Natural killer cell (primary cell): ENCODE measurements at regions not wholly inside any gene's neighbourhood (a gene's known extent, or its start where the extent isn't known, plus 50 kb on each side); places are given as distances from the start of the nearest gene placed in this dataset.

Experiments used
- ATAC-seq, 3 donors: fragments of 150-1000 bp in 2 of 3; fragments of 200-7000 bp in 1 of 3; cut with Tn5 transposase; 1 replicate in 1 of 3; 2 replicates in 2 of 3; pipeline ENCODE4 v1.10.0; 2021; ENCODE audit warnings: mild to moderate bottlenecking in 2 of 3, moderate library complexity in 2 of 3
- DNase-seq, 2 donors: peaks; one replicate each; pipeline versions ENCODE4 v3.0.0 to v3.0.0-alpha.2; 2013 to 2021; ENCODE audit warnings: mixed read lengths in 1 of 2
- H3K27ac ChIP-seq: one replicate; pipeline ENCODE4 v1.5.1; 2013; ENCODE audit warnings: mild to moderate bottlenecking, low read length
- H3K27me3 ChIP-seq: one replicate; pipeline ENCODE4 v1.6.1; 2013; ENCODE audit warnings: low read length; ENCODE audit not compliant: control insufficient read depth, insufficient read depth
- H3K36me3 ChIP-seq: one replicate; pipeline ENCODE4 v1.6.1; 2013; ENCODE audit warnings: low read length; ENCODE audit not compliant: control insufficient read depth, insufficient read depth
- H3K4me1 ChIP-seq: one replicate; pipeline ENCODE4 v1.6.1; 2013; ENCODE audit warnings: low read length; ENCODE audit not compliant: control insufficient read depth, insufficient read depth
- H3K4me3 ChIP-seq: one replicate; pipeline ENCODE4 v1.5.1; 2013; ENCODE audit warnings: low read length
- H3K9me3 ChIP-seq: one replicate; pipeline ENCODE4 v1.6.1; 2013; ENCODE audit warnings: low read length; ENCODE audit not compliant: control insufficient read depth, insufficient read depth
- H3K27ac Mint-ChIP-seq, 2 donors: one replicate each; pipeline ENCODE4 v1.8.0; 2022; ENCODE audit warnings: mild to moderate bottlenecking in 2 of 2, mixed read lengths in 2 of 2, moderate library complexity in 1 of 2
- H3K27me3 Mint-ChIP-seq, 2 donors: one replicate each; pipeline ENCODE4 v1.8.0; 2022; ENCODE audit warnings: low read depth in 2 of 2, mixed read lengths in 2 of 2
- H3K36me3 Mint-ChIP-seq: one replicate; pipeline ENCODE4 v1.8.0; 2022; ENCODE audit warnings: mixed read lengths
- H3K4me1 Mint-ChIP-seq, 2 donors: one replicate each; pipeline ENCODE4 v1.8.0; 2022; ENCODE audit warnings: mixed read lengths in 2 of 2
- H3K4me3 Mint-ChIP-seq: one replicate; pipeline ENCODE4 v1.8.0; 2022; ENCODE audit warnings: mild to moderate bottlenecking, moderate library complexity, mixed read lengths
- H3K9me3 Mint-ChIP-seq, 2 donors: one replicate each; pipeline ENCODE4 v1.8.0; 2022; ENCODE audit warnings: mixed read lengths in 2 of 2
- WGBS: methylation state at CpG from one replicate; pipeline ENCODE4 v1.1.7; 2013; ENCODE audit warnings: missing lambda C conversion rate; ENCODE audit not compliant: insufficient coverage; 5-methylcytosine and 5-hydroxymethylcytosine counted together
- intact Hi-C: fragments of 100-400 bp; cut with micrococcal nuclease; formaldehyde crosslinking; loops from one replicate; pipeline ENCODE4 v1.14.2; 2022
- TF ChIP-seq, protein P1 (sequence below): fragments of 200-600 bp; IDR thresholded peaks from one replicate; pipeline ENCODE4 v1.8.0; 2022; ENCODE audit warnings: antibody characterized with exemption

DNA sequence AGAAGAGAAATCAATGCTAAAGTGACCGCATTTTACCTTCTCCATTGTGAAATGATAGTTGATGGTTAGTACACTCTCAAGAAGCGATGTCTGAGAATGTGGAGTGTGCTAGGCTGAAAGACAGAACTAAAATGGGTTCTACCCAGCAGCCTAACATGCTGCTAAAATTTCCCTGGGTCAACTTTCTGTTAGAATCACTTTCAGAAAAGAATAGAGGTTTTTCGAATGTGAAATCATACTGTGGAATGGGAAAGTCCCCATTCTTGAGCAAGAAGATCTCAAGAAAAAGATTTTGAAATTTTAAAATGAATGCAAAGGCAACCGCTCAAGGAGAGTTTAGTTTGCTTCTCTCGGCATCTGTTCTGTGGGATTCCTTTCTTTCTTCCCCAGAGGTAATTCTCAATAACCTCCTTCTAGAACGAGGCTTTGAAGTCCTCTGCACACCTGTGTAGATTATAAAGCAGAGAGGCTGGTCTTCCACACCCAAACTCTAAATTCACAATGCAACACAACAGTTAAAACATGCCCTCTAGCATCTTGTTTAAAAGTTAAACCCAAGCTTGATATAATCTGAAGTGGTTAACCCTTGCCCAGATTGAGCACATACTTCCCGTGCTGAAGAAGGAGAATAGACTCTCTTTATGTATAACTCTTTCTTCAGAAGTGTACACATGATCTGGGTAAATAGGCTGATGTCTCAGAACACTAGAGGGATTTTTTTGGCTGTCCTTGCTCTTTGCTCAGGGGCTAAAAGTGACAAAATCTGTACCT, 208.7 kb upstream of the KLF3 start:
- intact Hi-C loops, result no loop called here
- TF ChIP-seq, protein P1, sequence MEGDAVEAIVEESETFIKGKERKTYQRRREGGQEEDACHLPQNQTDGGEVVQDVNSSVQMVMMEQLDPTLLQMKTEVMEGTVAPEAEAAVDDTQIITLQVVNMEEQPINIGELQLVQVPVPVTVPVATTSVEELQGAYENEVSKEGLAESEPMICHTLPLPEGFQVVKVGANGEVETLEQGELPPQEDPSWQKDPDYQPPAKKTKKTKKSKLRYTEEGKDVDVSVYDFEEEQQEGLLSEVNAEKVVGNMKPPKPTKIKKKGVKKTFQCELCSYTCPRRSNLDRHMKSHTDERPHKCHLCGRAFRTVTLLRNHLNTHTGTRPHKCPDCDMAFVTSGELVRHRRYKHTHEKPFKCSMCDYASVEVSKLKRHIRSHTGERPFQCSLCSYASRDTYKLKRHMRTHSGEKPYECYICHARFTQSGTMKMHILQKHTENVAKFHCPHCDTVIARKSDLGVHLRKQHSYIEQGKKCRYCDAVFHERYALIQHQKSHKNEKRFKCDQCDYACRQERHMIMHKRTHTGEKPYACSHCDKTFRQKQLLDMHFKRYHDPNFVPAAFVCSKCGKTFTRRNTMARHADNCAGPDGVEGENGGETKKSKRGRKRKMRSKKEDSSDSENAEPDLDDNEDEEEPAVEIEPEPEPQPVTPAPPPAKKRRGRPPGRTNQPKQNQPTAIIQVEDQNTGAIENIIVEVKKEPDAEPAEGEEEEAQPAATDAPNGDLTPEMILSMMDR, result no peak
- no peaks in the 10 kb centered on the region for H3K36me3 ChIP-seq
- H3K27ac ChIP-seq, result no peak overlapping the region
- no peak overlapping the region for H3K4me3 Mint-ChIP-seq
- no peaks in the 10 kb centered on the region for H3K9me3 Mint-ChIP-seq
- peak in 1 of 2 donors; percentile 40 for DNase-seq
- H3K4me3 ChIP-seq, result no peak overlapping the region
- peak overlapping the region in 1 of 2 donors; percentile 44 for H3K27ac Mint-ChIP-seq
- no peaks in the 10 kb centered on the region for H3K4me1 ChIP-seq
- H3K9me3 ChIP-seq, result no peaks in the 10 kb centered on the region
- H3K27me3 ChIP-seq, result peaks cover 6% of the 10 kb centered on the region
- H3K27me3 Mint-ChIP-seq, result peaks cover 4 to 11% of the 10 kb centered on the region in 2 donors
- H3K36me3 Mint-ChIP-seq, result no peaks in the 10 kb centered on the region
- peaks cover 0 to 3% of the 10 kb centered on the region in 2 donors for H3K4me1 Mint-ChIP-seq
- WGBS, result 61% methylated on average over 3 of the region's 7 CpGs
- peak in 1 of 3 donors; percentile 53 for ATAC-seq

DNA sequence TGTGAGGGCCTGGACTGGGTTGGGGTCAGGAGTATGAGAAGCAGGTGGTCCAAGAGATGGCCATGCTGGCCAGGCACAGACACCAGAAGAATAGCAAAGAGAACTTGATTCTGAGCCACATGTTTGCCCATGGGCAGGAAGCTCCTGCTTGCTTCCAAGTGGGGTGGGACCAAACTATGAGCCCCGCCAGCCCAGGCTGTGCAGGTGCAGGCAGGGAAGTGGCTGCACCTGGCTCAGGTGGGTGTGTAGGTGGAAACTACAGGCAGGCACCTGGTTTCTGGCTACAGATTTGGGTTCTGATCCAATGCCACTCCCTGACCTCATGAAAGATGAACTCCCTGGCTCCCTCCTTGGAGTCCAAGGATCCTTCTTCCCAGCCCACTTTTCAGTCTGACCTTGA, 207.9 kb upstream of the KLF3 start:
- Mint-ChIP-seq H3K4me3 (no peak overlapping the region), H3K9me3 (no peaks in the 10 kb centered on the region)
- TF ChIP-seq, protein P1, result no peak

DNA sequence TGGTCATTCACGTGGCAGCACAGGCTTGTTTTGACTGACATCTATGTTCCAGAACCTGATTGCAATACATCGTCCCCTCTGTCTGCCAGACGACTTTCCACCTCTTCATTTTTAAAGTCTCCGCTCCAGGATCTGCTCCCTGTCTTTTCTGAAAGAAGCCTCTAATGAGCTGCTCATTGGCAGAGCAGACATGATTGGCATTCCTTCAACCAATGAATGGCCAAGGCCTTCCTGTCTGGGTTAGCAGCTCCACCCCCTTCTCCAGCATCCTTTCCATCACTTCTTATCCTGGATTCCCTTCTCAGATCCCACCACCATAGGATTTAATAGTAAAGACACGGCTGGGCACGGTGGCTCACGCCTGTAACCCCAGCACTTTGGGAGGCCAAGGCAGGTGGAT, 202.7 kb upstream of the KLF3 start:
- Histone ChIP-seq H3K27me3 (no peaks in the 10 kb centered on the region), H3K4me1 (peaks cover 5% of the 10 kb centered on the region), H3K4me3 (no peak overlapping the region), H3K9me3 (no peaks in the 10 kb centered on the region), H3K36me3 (no peaks in the 10 kb centered on the region), H3K27ac (no peak overlapping the region)
- Mint-ChIP-seq H3K27me3 (no peaks in the 10 kb centered on the region), H3K9me3 (no peaks in the 10 kb centered on the region), H3K4me3 (no peak overlapping the region), H3K27ac (no peak overlapping the region), H3K36me3 (no peaks in the 10 kb centered on the region), H3K4me1 (peaks cover 7 to 16% of the 10 kb centered on the region in 2 donors)
- no peak for DNase-seq
- intact Hi-C loops, result no loop called here
- TF ChIP-seq, protein P1, result no peak
- ATAC-seq, result no peak
- 99% methylated on average over 7 of the region's 7 CpGs for WGBS

More for the DNA sequence above, 207.9 kb upstream of the KLF3 start:
- peak overlapping the region in 1 of 2 donors; percentile 44 for H3K27ac Mint-ChIP-seq
- DNase-seq (no peak), ATAC-seq (no peak)
- H3K4me1 Mint-ChIP-seq, result peaks cover 0 to 3% of the 10 kb centered on the region in 2 donors
- intact Hi-C loops, result no loop called here
- H3K27me3 Mint-ChIP-seq, result peaks cover 4 to 11% of the 10 kb centered on the region in 2 donors
- Histone ChIP-seq H3K4me1 (no peaks in the 10 kb centered on the region), H3K4me3 (no peak overlapping the region), H3K9me3 (no peaks in the 10 kb centered on the region), H3K27me3 (peaks cover 6% of the 10 kb centered on the region), H3K36me3 (no peaks in the 10 kb centered on the region), H3K27ac (no peak overlapping the region)
- H3K36me3 Mint-ChIP-seq, result no peaks in the 10 kb centered on the region
- 86% methylated on average over 1 of the region's 1 CpG for WGBS
